WERI-Rb-1 (cell line): ENCODE measurements at regions not wholly inside any gene's neighbourhood (a gene's known extent, or its start where the extent isn't known, plus 50 kb on each side); places are given as distances from the start of the nearest gene placed in this dataset.
A peak's percentile ranks its signal among the peaks of the same experiment; 100 is the strongest.

Source experiments
- DNase-seq: peaks from one replicate; pipeline ENCODE4 v3.0.0-alpha.2; 2020
- H3K27ac ChIP-seq: fragments of 250-450 bp; sonication (Bioruptor Pico); 2 replicates; pipeline ENCODE4 v1.5.1; 2020; ENCODE audit warnings: mild to moderate bottlenecking, moderate library complexity
- H3K27me3 ChIP-seq: fragments of 250-450 bp; sonication (Bioruptor Pico); 2 replicates; pipeline ENCODE4 v1.5.1; 2021; ENCODE audit warnings: mild to moderate bottlenecking, low read depth, moderate library complexity; ENCODE audit not compliant: insufficient read depth, severe bottlenecking
- H3K36me3 ChIP-seq: fragments of 250-450 bp; sonication (Bioruptor Pico); 2 replicates; pipeline ENCODE4 v1.5.1; 2020; ENCODE audit warnings: mild to moderate bottlenecking, moderate library complexity
- H3K4me3 ChIP-seq: 2 replicates; pipeline ENCODE4 v1.5.1; 2011; ENCODE audit warnings: low read depth, mild to moderate bottlenecking, control low read depth, low read length
- H3K9me3 ChIP-seq: fragments of 250-450 bp; sonication (Bioruptor Pico); 2 replicates; pipeline ENCODE4 v1.5.1; 2021; ENCODE audit warnings: mild to moderate bottlenecking, moderate library complexity; ENCODE audit not compliant: severe bottlenecking
- TF ChIP-seq, protein P1 (sequence below): IDR thresholded peaks from 2 replicates; pipeline ENCODE4 v1.5.1; 2011; ENCODE audit warnings: low read depth, mild to moderate bottlenecking, control low read depth, inconsistent platforms, low read length

DNA sequence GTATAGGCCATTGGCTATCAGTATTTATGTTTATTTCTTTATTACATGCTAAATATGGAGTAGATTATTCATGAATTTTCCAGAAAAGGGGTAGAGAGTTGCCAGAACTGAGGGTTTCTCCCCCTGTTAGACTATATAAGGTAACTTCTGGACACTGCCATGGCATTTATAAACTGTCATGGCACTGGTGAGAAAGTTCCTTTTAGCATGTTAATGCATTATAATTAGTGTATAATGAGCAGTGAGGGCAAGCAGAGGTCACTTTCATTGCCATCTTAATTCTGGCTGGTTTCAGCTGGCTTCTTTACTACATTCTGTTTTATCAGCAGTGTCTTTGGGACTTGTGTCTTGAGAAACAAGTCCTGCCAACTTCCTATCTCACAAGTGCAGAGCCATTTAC lies 220.0 kb upstream of the CNR1 start:
- DNase-seq, result no peak
- no peaks in the 10 kb centered on the region for H3K9me3 ChIP-seq
- H3K27me3 ChIP-seq, result no peaks in the 10 kb centered on the region
- H3K4me3 ChIP-seq, result no peak overlapping the region
- no peak overlapping the region for H3K27ac ChIP-seq
- TF ChIP-seq, protein P1, sequence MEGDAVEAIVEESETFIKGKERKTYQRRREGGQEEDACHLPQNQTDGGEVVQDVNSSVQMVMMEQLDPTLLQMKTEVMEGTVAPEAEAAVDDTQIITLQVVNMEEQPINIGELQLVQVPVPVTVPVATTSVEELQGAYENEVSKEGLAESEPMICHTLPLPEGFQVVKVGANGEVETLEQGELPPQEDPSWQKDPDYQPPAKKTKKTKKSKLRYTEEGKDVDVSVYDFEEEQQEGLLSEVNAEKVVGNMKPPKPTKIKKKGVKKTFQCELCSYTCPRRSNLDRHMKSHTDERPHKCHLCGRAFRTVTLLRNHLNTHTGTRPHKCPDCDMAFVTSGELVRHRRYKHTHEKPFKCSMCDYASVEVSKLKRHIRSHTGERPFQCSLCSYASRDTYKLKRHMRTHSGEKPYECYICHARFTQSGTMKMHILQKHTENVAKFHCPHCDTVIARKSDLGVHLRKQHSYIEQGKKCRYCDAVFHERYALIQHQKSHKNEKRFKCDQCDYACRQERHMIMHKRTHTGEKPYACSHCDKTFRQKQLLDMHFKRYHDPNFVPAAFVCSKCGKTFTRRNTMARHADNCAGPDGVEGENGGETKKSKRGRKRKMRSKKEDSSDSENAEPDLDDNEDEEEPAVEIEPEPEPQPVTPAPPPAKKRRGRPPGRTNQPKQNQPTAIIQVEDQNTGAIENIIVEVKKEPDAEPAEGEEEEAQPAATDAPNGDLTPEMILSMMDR, result no peak
- H3K36me3 ChIP-seq, result no peaks in the 10 kb centered on the region

DNA sequence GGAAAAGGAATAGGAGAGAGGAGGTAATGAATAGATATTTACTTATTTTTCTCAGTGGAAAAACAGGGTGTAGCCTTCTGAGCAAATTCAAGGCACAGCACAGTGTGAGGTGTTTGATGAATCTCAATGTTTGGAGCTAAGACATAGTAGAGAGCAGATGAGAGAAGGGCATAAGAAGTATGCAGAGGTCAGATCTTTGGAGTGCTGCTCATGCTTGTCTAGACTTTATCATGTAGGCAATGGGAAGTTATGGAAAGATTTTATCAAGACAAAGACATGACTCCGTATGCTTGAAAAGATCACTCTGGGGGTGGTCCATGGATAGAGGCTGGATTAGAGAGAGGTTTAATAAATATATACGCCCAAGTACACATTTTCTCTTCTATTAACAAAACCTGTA lies 217.0 kb upstream of the CNR1 start:
- Histone ChIP-seq H3K4me3 (no peak overlapping the region), H3K27ac (no peak overlapping the region), H3K27me3 (no peaks in the 10 kb centered on the region), H3K36me3 (no peaks in the 10 kb centered on the region), H3K9me3 (no peaks in the 10 kb centered on the region)
- TF ChIP-seq, protein P1, result no peak
- DNase-seq, result no peak

DNA sequence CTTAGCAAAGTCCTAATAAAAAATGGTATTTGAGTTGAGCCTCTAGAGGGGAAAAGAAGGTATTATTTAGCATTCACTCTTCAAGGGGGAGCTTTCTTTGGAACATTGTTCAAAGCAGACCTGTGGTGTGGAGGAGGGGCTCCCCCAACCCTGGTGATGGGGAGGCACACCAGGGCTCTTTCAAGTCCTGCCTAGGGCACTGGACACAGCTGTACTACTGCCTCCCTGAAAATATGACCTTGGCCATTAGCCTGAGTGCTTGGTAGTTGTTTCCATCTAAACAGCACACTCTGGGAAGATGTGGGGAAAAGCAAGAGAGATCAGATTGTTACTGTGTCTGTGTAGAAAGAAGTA lies 215.1 kb upstream of the CNR1 start:
- Histone ChIP-seq H3K4me3 (no peak overlapping the region), H3K36me3 (no peaks in the 10 kb centered on the region), H3K9me3 (no peaks in the 10 kb centered on the region), H3K27ac (no peak overlapping the region), H3K27me3 (no peaks in the 10 kb centered on the region)
- DNase-seq, result no peak
- TF ChIP-seq, protein P1, result no peak

DNA sequence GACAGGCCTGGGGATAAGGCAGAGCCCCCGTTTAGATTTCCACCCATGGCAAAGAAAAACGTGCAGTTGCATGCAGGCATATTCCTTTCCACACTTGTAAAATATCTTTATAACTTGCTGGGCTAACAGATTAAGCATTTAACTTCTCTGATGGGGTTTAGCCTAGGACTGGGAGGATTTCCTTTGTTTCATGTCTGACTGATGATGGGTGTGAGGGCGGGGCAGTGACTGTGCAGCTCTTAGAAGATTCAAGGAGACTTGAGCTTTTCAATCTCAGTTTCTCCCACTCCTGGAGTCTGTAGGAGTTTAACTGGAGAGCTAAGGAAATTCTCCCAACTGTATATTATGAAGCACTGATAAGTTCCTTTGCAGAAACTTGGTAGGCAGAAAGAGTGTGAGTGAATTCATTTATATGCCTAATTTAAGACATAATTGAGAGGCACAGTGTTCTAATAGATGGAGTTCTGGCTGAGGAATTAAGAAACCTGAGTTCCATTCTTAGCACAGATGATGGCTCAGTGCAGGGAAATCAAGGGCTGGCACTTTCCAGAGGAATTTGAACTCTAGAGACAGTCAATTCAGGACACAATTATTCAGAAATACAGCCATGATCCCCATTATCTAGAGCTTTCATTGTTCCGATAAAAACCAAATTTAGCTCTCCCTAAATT lies 214.6 kb upstream of the CNR1 start:
- H3K9me3 ChIP-seq, result no peaks in the 10 kb centered on the region
- H3K4me3 ChIP-seq, result no peak overlapping the region
- H3K27me3 ChIP-seq, result no peaks in the 10 kb centered on the region
- H3K27ac ChIP-seq, result no peak overlapping the region
- no peaks in the 10 kb centered on the region for H3K36me3 ChIP-seq
- TF ChIP-seq, protein P1, result no peak
- peak; percentile 21 for DNase-seq

DNA sequence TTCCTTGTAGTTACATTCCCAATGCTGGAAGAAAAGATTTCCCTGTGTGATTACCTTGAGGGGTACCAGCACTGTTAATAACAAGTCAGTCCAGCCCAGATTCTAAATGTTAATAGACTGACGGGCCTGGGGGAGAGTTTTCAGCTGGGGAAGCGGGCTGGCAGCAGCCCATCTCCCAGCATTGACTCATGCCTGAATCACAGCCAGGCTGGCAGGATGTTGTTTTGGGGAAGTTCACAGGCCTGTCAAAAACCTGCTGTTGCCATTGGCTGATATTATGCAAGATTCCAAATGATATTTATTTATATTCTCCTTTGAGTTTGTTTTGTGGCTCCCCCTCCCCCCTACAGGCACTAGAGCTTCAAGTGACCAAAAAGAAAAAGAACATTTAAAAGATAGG lies 213.9 kb upstream of the CNR1 start:
- Histone ChIP-seq H3K27me3 (no peaks in the 10 kb centered on the region), H3K36me3 (no peaks in the 10 kb centered on the region), H3K4me3 (no peak overlapping the region), H3K9me3 (no peaks in the 10 kb centered on the region), H3K27ac (no peak overlapping the region)
- TF ChIP-seq, protein P1, result no peak
- DNase-seq, result no peak

DNA sequence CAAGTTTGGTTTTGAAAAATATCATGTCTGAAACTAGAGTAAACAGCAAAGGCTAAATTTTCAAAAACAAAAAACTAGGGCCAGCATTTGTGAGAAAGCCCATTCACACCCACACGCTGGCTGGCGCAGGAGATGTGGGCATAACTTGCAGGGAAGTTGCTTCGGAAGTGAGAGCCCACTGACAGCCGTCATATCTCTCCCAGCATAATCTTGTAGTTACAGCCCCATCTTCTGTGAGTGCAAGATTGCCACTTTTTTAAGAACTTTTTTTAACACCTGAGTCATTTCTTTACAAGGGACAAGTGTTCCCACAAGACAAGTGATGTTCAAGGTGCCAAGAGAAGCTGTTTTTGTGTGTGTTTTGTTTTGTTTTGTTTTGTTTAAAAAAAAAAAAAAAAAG lies 212.5 kb upstream of the CNR1 start:
- Histone ChIP-seq H3K27ac (no peak overlapping the region), H3K27me3 (no peaks in the 10 kb centered on the region), H3K4me3 (no peak overlapping the region), H3K9me3 (no peaks in the 10 kb centered on the region), H3K36me3 (no peaks in the 10 kb centered on the region)
- DNase-seq, result no peak
- TF ChIP-seq, protein P1, result no peak
